GM13977 (cell line): ENCODE measurements at regions not wholly inside any gene's neighbourhood (a gene's known extent, or its start where the extent isn't known, plus 50 kb on each side); places are given as distances from the start of the nearest gene placed in this dataset.

Source experiments
- DNase-seq: peaks from one replicate; pipeline ENCODE4 v3.0.0; 2012; ENCODE audit warnings: low spot score
- in situ Hi-C: fragments of 300-500 bp; cut with MboI; formaldehyde crosslinking; loops from one replicate; pipeline ENCODE4 v1.12.0; 2022; ENCODE audit warnings: low sequenced_read_pairs, low pct_unique_long_range_greater_than_20kb, mixed read lengths, inconsistent platforms; ENCODE audit not compliant: unreplicated experiment
- TF ChIP-seq, protein P1 (sequence below): IDR thresholded peaks from 2 replicates; pipeline ENCODE4 v1.5.1; 2012; ENCODE audit warnings: mild to moderate bottlenecking, control low read depth; ENCODE audit not compliant: insufficient read depth; ENCODE audit errors: extremely low read depth, missing control alignments

DNA sequence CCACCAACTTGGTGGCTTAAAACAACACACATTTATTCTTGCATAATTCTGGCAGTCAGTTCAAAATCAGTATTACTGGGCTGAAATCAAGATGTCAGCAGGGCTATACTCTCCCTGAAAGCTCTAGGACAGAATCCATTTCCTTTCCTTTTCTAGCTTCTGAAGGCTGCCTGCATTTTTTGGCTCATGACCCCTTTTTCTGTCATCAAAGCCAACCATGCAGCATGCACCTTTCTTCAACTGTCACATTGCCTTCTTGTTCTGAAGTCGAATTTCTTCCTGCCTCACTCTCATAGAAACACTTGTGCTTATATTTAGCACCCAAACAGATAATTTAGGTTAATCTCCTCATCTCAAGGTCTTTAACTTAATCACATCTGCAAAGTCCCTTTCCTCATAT lies 79.8 kb upstream of the PPP1R2C start:
- no peak for DNase-seq
- TF ChIP-seq, protein P1, sequence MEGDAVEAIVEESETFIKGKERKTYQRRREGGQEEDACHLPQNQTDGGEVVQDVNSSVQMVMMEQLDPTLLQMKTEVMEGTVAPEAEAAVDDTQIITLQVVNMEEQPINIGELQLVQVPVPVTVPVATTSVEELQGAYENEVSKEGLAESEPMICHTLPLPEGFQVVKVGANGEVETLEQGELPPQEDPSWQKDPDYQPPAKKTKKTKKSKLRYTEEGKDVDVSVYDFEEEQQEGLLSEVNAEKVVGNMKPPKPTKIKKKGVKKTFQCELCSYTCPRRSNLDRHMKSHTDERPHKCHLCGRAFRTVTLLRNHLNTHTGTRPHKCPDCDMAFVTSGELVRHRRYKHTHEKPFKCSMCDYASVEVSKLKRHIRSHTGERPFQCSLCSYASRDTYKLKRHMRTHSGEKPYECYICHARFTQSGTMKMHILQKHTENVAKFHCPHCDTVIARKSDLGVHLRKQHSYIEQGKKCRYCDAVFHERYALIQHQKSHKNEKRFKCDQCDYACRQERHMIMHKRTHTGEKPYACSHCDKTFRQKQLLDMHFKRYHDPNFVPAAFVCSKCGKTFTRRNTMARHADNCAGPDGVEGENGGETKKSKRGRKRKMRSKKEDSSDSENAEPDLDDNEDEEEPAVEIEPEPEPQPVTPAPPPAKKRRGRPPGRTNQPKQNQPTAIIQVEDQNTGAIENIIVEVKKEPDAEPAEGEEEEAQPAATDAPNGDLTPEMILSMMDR, result no peak

DNA sequence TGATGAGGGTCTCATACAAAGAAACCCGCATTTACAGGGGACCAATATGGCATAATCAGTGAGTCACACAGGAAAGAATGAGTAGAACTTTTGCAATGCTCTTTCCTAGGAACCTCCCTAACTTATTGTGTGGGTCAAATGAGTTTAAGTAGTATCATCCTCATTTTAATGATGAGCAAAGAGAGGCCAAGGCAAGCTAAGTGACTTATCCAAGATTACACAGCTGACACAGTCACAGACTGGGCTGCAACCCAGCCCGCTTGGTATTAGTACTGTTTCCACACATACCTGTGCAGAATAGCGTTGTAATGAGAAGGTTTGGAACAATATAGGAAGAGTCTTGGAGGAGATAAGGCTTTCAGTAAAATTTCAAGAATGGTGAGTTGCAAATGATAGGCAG lies 91.0 kb upstream of the PPP1R2C start:
- in situ Hi-C loops, result no loop called here
- DNase-seq, result no peak
- TF ChIP-seq, protein P1, result no peak

More for the DNA sequence above, 79.8 kb upstream of the PPP1R2C start:
- in situ Hi-C loops, result no loop called here

DNA sequence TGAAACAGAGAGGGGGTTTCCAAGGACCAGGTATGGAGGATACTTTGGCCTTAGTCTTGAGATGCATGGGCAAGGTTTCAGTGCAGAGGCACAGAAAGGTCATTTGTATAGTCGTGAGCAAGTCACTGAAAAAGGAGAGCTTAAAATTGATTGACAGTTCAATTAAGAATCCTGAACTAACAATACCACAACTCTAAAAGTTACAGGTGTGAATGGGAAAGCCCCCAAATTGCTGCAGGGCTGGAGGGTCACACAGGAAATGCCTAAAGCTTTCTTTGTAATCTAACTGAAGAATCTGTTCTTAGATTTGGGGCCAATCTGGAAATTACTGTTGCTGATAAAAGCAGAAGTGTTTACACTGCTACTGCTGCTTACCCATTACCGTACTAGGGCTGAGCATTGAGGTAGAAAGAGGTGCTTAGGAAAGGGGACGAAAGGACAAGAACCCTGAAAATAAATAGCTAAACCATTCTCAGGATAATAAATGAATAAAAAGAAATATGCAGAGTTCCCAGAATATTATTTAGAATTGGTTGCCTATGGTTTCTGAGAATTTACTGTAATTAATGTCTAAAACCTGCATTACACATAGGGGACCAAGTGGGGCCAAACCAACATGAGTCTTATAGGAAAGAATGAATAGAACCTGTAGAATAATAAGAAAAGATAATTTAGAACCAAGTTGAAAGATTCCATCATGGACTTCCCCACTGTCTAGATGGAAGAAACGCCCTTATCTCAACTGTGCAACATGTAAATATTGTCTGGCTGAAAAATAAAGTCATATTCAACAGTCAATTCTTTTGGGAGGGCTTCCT lies 91.9 kb upstream of the PPP1R2C start:
- peak; percentile 16 for DNase-seq
- TF ChIP-seq, protein P1, result no peak
- in situ Hi-C loops, result no loop called here

DNA sequence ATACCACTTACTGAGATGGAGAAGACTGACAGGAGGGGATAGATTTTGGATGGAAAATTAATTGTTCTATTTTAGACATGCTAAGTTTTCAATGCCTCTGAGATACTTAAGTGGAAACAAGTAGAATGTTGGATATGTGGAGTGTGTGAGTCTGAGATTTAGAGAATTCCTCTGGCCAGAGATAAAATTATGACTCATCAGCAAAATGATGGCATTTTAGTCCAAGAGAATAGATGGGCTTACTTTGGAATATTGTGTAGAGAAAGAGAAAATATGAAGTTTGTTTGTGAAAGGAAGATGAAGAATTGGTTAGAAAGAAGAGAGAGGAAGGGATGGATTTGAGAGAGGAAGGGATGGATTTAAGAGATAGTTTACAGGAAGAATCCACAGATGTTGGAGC lies 108.6 kb upstream of the PPP1R2C start:
- no peak for DNase-seq
- TF ChIP-seq, protein P1, result no peak
- in situ Hi-C loops, result no loop called here

DNA sequence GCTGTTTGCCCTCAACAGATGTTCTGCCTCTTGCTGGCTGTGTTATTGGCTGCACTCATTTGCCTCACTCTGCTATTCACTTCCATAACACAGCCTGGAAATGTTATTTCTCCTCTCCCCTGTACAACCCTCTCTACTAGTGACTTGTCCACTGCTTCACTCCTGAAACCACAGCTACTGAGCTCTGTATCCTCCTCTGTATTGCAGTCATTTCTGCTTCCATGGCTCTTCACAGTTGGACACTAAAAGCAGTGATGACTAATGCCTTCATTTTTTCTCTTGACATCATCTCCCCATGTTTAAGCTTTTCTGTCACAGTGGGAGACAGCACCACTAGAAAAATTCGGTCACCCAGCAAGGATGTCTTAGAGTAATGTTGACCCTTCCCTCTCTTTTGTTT lies 123.0 kb upstream of the PPP1R2C start:
- no peak for DNase-seq
- in situ Hi-C loops, result no loop called here
- TF ChIP-seq, protein P1, result no peak

DNA sequence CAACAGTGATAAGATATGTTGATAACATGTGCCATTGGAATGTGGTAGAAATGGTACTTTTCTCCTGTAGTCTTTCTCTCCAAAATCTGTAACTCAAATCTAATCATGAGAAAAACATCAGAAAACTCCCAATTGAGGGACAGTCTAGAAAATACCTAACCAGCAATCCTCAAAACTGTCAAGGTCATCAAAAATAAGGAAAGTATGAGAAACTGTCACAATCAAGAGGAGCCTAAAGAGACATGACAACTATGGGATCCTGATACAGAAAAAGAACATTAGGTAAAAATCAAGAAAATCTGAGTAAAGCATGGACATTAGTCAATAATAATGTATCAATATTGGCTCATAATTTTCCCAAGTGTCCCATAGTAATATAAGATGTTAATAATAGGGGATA lies 124.5 kb upstream of the PPP1R2C start:
- in situ Hi-C loops, result no loop called here
- DNase-seq, result no peak
- TF ChIP-seq, protein P1, result no peak
